Gastroesophageal sphincter (tissue), 4 donors: ENCODE measurements at regions not wholly inside any gene's neighbourhood (a gene's known extent, or its start where the extent isn't known, plus 50 kb on each side); places are given as distances from the start of the nearest gene placed in this dataset.

Source experiments
- ATAC-seq: fragments of 150-250 bp; one replicate; pipeline ENCODE4 v1.9.1; 2016; ENCODE audit warnings: mild to moderate bottlenecking, moderate library complexity
- H3K27ac ChIP-seq, 4 donors: fragments of 200-600 bp; sonication (generic) in 3 of 4; 1 replicate in 3 of 4; 2 replicates in 1 of 4; pipeline ENCODE4 v1.5.1; 2016 to 2019
- H3K27me3 ChIP-seq: fragments of 200-600 bp; sonication (generic); one replicate; pipeline ENCODE4 v1.5.1; 2019
- H3K36me3 ChIP-seq, 2 donors: fragments of 200-600 bp; sonication (generic); one replicate each; pipeline ENCODE4 v1.5.1; 2019; ENCODE audit warnings: control low read depth in 1 of 2
- H3K4me1 ChIP-seq, 3 donors: fragments of 200-600 bp; sonication (generic); 1 replicate in 2 of 3; 2 replicates in 1 of 3; pipeline ENCODE4 v1.5.1; 2016 to 2019; ENCODE audit warnings: control low read depth in 2 of 3
- H3K4me3 ChIP-seq, 2 donors: fragments of 200-600 bp; sonication (generic); one replicate each; pipeline ENCODE4 v1.5.1; 2019; ENCODE audit warnings: mild to moderate bottlenecking in 1 of 2, moderate library complexity in 1 of 2
- H3K9me3 ChIP-seq, 3 donors: fragments of 200-600 bp; sonication (generic); one replicate each; pipeline ENCODE4 v1.5.1; 2017 to 2019; ENCODE audit warnings: control low read depth in 2 of 3
- CTCF ChIP-seq, 4 experiments: fragments of 200-600 bp in 2 of 4; fragments of 450-650 bp in 2 of 4; sonication (generic) in 1 of 4; IDR thresholded peaks; one replicate each; pipeline ENCODE4 v1.5.1; 2017 to 2019; ENCODE audit warnings: antibody characterized with exemption in 4 of 4, mild to moderate bottlenecking in 2 of 4, moderate library complexity in 2 of 4
- EP300 ChIP-seq: sonication (generic); formaldehyde crosslinking; IDR thresholded peaks from one replicate; pipeline ENCODE4 v1.6.1; 2017; ENCODE audit warnings: antibody characterized with exemption, mild to moderate bottlenecking
- POLR2A ChIP-seq, 2 donors: fragments of 450-650 bp; IDR thresholded peaks; one replicate each; pipeline ENCODE4 v1.6.1; 2017; ENCODE audit warnings: antibody characterized with exemption in 2 of 2, mild to moderate bottlenecking in 2 of 2, moderate library complexity in 1 of 2
- POLR2AphosphoS5 ChIP-seq: sonication (generic); formaldehyde crosslinking; IDR thresholded peaks from one replicate; pipeline ENCODE4 v1.6.1; 2017; ENCODE audit warnings: antibody characterized with exemption
- WGBS, 2 donors: methylation state at CpG; one replicate each; pipeline ENCODE4 v1.1.5; 2018; ENCODE audit warnings: low coverage in 1 of 2; 5-methylcytosine and 5-hydroxymethylcytosine counted together

DNA sequence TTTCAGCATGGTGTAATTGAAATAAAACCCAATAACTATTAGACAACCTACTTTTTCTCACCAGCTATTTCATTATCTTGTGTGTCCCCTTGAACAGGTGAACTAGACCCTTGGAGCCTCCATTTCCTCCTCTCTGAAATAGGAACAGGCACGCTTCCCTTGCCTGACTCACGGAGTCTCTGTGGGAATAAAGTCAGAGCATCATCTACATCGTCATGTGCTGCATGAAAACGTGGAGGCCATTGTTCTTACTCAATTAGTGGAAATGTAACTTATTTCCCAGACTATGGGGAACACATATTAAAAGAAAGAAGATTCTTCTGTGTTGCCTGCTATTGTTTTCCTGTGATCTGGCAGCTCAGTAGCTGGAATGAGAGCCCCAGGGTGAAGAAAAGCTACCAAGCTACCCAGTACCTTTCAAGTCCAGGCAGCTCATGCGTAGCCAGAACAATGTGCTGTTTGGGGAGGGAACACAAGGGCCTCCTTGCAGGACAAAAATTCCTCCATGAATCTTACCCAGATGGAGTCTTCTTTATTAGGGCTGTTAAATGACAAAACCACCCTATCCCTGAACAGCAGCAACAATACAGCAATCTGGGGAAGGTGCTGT lies 59.8 kb downstream of the SOX11 start:
- H3K9me3 ChIP-seq, result no peaks in the 10 kb centered on the region
- H3K4me1 ChIP-seq, result no peaks in the 10 kb centered on the region
- TF ChIP-seq POLR2AphosphoS5 (no peak), POLR2A (IDR thresholded peaks at IDR 0.05) (no peak), EP300 (no peak), CTCF (IDR thresholded peaks at IDR 0.05) (no peak)
- ATAC-seq, result no peak
- H3K4me3 ChIP-seq, result no peak overlapping the region
- no peaks in the 10 kb centered on the region for H3K36me3 ChIP-seq
- 75 to 92% methylated on average over 4 of the region's 5 CpGs for WGBS, 2 donors
- H3K27me3 ChIP-seq, result peaks cover 14% of the 10 kb centered on the region
- no peak overlapping the region for H3K27ac ChIP-seq

GRCh38 chr2:5756272-5756671 lies 64.1 kb downstream of the SOX11 start:
- no peak for TF ChIP-seq EP300
- no peak for TF ChIP-seq POLR2A (IDR thresholded peaks at IDR 0.05)
- TF ChIP-seq CTCF (IDR thresholded peaks at IDR 0.05), result no peak
- no peak for TF ChIP-seq POLR2AphosphoS5
- ATAC-seq, result no peak
- Histone ChIP-seq H3K4me3 (no peak overlapping the region), H3K27me3 (peaks cover 14% of the 10 kb centered on the region), H3K36me3 (no peaks in the 10 kb centered on the region), H3K4me1 (no peaks in the 10 kb centered on the region), H3K27ac (no peak overlapping the region), H3K9me3 (no peaks in the 10 kb centered on the region)
- WGBS, 2 donors, result 67 to 71% methylated on average over 2 to 8 of the region's 15 CpGs

- Histone ChIP-seq H3K4me1 (no peaks in the 10 kb centered on the region), H3K27me3 (peaks cover 4% of the 10 kb centered on the region), H3K4me3 (no peak overlapping the region), H3K36me3 (no peaks in the 10 kb centered on the region), H3K27ac (no peak overlapping the region), H3K9me3 (no peaks in the 10 kb centered on the region)
- ATAC-seq, result no peak
- no peak for TF ChIP-seq POLR2A (IDR thresholded peaks at IDR 0.05)
- no peak for TF ChIP-seq EP300
- TF ChIP-seq POLR2AphosphoS5, result no peak
- 71 to 95% methylated on average over 4 to 5 of the region's 5 CpGs for WGBS, 2 donors
Observed at GRCh38 chr2:5758346-5758745, 66.2 kb downstream of the SOX11 start.

- no peaks in the 10 kb centered on the region for H3K27me3 ChIP-seq
- no peaks in the 10 kb centered on the region for H3K9me3 ChIP-seq
- TF ChIP-seq EP300, result no peak
- no peak for TF ChIP-seq POLR2AphosphoS5
- no peak for TF ChIP-seq POLR2A (IDR thresholded peaks at IDR 0.05)
- TF ChIP-seq CTCF (IDR thresholded peaks at IDR 0.05), result no peak
- 71 to 100% methylated on average over 2 to 3 of the region's 3 CpGs for WGBS, 2 donors
- no peak overlapping the region for H3K4me3 ChIP-seq
- H3K4me1 ChIP-seq, result no peaks in the 10 kb centered on the region
- H3K36me3 ChIP-seq, result no peaks in the 10 kb centered on the region
- ATAC-seq, result no peak
- no peak overlapping the region for H3K27ac ChIP-seq
Observed at GRCh38 chr2:5759949-5760348, 67.8 kb downstream of the SOX11 start.

DNA sequence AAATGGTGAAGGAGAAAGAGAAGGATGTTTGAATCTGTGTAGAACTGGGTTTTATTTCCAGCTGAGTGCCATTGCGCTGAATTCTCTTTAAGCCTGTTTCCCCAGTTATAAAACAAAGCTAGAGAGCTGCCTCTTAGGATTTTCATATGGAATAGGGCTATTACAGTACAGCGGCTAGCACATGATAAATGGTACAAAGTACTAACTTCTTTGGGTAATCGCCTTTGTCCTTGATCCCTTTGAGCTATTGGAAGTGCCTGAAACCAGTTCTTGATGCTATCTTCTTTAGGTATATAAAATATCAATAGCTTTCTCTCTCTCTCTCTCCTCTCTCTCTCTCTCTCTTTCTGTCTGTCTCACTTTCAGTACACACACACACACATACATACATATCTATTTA lies 71.3 kb downstream of the SOX11 start:
- no peak overlapping the region for H3K4me3 ChIP-seq
- H3K27me3 ChIP-seq, result no peaks in the 10 kb centered on the region
- no peak overlapping the region for H3K27ac ChIP-seq
- 77 to 86% methylated on average over 2 to 3 of the region's 3 CpGs for WGBS, 2 donors
- H3K9me3 ChIP-seq, result no peaks in the 10 kb centered on the region
- no peaks in the 10 kb centered on the region for H3K36me3 ChIP-seq
- H3K4me1 ChIP-seq, result no peaks in the 10 kb centered on the region
- no peak for ATAC-seq
- TF ChIP-seq POLR2AphosphoS5, result no peak
- no peak for TF ChIP-seq CTCF (IDR thresholded peaks at IDR 0.05)
- TF ChIP-seq POLR2A (IDR thresholded peaks at IDR 0.05), result no peak
- no peak for TF ChIP-seq EP300
